ENCODE measurements at regions not wholly inside any gene's neighbourhood (a gene's known extent, or its start where the extent isn't known, plus 50 kb on each side); places are given as distances from the start of the nearest gene placed in this dataset.

DNA sequence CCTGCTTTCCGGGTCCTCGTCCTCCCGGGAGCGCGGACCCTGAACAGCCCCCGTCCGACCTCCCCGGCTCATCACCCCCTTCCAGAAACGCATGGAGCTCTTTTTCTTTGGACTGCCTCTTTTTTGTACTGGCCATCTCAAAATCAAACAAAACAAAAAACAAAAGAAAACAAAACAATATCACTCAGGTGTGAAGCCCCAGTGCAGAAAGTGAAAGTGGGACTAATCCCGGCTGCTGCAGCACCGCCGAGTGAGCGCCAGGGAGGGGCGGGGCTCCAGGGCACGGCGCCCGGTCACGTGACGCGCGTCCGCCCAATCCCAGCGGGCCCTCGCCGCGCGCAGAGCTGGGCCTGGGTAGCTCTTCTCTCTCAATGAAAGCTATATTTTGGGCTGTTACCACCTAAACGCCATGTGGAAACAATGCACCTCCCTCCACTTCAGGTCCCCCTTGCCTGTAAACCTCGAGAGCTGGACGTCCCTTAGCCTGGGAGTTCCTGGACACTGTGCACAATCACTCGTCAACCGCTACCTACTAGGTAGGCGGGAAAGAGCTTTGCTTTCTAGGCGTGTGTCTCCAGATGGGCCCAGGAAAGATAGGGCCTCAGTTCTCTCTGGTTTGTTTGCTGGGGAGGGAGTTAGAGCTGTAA, 93.7 kb upstream of the PRDM1 start (continued):
- TF ChIP-seq HNRNPLL (IDR thresholded peaks at IDR 0.05; ENCODE audit: low read depth, low read length, poor library complexity, severe bottlenecking) (no peak), SOX6 (IDR thresholded peaks at IDR 0.05) (no peak), SOX6 (CRISPR knock-in tag; IDR thresholded peaks at IDR 0.05) (no peak), ZNF792 (CRISPR knock-in tag; IDR thresholded peaks at IDR 0.05) (0 out of 2 replicates have a peak, but pooled peaks have one; percentile 1), ZSCAN30 (CRISPR knock-in tag; IDR thresholded peaks at IDR 0.05) (no peak), NFIC (IDR thresholded peaks at IDR 0.05; ENCODE audit: low read length) (no peak), GZF1 (CRISPR knock-in tag; IDR thresholded peaks at IDR 0.05) (no peak), AHR (CRISPR knock-in tag; IDR thresholded peaks at IDR 0.05) (0 out of 2 replicates have a peak, but pooled peaks have one; percentile 31), PHF21A (CRISPR knock-in tag; IDR thresholded peaks at IDR 0.05) (0 out of 2 replicates have a peak, but pooled peaks have one; percentile 37), ISL2 (CRISPR knock-in tag; IDR thresholded peaks at IDR 0.05) (no peak), KAT2B (IDR thresholded peaks at IDR 0.05; ENCODE audit: borderline replicate concordance, low read depth, low read length) (no peak), ZBTB7A (CRISPR knock-in tag; IDR thresholded peaks at IDR 0.05) (0 out of 2 replicates have a peak, but pooled peaks have one; percentile 31), DPF2 (CRISPR knock-in tag; IDR thresholded peaks at IDR 0.05; ENCODE audit: borderline replicate concordance, low read depth) (no peak), ZNF230 (CRISPR knock-in tag; IDR thresholded peaks at IDR 0.05) (no peak; the same call in 1 of the 2 replicates), ZNF431 (CRISPR knock-in tag; IDR thresholded peaks at IDR 0.05; ENCODE audit: borderline replicate concordance, low read depth) (no peak), ATRX (CRISPR knock-in tag; IDR thresholded peaks at IDR 0.05; ENCODE audit: borderline replicate concordance) (no peak), ZNF605 (CRISPR knock-in tag; IDR thresholded peaks at IDR 0.05) (peak; percentile 6; the same call in 1 of the 2 replicates)
- TF ChIP-seq, protein P1, sequence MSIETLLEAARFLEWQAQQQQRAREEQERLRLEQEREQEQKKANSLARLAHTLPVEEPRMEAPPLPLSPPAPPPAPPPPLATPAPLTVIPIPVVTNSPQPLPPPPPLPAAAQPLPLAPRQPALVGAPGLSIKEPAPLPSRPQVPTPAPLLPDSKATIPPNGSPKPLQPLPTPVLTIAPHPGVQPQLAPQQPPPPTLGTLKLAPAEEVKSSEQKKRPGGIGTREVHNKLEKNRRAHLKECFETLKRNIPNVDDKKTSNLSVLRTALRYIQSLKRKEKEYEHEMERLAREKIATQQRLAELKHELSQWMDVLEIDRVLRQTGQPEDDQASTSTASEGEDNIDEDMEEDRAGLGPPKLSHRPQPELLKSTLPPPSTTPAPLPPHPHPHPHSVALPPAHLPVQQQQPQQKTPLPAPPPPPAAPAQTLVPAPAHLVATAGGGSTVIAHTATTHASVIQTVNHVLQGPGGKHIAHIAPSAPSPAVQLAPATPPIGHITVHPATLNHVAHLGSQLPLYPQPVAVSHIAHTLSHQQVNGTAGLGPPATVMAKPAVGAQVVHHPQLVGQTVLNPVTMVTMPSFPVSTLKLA (IDR thresholded peaks at IDR 0.05), result no peak
- TF ChIP-seq, protein P2, sequence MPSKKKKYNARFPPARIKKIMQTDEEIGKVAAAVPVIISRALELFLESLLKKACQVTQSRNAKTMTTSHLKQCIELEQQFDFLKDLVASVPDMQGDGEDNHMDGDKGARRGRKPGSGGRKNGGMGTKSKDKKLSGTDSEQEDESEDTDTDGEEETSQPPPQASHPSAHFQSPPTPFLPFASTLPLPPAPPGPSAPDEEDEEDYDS (CRISPR knock-in tag; IDR thresholded peaks at IDR 0.05), result no peak
- TF ChIP-seq, protein P3, sequence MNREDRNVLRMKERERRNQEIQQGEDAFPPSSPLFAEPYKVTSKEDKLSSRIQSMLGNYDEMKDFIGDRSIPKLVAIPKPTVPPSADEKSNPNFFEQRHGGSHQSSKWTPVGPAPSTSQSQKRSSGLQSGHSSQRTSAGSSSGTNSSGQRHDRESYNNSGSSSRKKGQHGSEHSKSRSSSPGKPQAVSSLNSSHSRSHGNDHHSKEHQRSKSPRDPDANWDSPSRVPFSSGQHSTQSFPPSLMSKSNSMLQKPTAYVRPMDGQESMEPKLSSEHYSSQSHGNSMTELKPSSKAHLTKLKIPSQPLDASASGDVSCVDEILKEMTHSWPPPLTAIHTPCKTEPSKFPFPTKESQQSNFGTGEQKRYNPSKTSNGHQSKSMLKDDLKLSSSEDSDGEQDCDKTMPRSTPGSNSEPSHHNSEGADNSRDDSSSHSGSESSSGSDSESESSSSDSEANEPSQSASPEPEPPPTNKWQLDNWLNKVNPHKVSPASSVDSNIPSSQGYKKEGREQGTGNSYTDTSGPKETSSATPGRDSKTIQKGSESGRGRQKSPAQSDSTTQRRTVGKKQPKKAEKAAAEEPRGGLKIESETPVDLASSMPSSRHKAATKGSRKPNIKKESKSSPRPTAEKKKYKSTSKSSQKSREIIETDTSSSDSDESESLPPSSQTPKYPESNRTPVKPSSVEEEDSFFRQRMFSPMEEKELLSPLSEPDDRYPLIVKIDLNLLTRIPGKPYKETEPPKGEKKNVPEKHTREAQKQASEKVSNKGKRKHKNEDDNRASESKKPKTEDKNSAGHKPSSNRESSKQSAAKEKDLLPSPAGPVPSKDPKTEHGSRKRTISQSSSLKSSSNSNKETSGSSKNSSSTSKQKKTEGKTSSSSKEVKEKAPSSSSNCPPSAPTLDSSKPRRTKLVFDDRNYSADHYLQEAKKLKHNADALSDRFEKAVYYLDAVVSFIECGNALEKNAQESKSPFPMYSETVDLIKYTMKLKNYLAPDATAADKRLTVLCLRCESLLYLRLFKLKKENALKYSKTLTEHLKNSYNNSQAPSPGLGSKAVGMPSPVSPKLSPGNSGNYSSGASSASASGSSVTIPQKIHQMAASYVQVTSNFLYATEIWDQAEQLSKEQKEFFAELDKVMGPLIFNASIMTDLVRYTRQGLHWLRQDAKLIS (CRISPR knock-in tag; IDR thresholded peaks at IDR 0.05), result no peak
- TF ChIP-seq, protein P4, sequence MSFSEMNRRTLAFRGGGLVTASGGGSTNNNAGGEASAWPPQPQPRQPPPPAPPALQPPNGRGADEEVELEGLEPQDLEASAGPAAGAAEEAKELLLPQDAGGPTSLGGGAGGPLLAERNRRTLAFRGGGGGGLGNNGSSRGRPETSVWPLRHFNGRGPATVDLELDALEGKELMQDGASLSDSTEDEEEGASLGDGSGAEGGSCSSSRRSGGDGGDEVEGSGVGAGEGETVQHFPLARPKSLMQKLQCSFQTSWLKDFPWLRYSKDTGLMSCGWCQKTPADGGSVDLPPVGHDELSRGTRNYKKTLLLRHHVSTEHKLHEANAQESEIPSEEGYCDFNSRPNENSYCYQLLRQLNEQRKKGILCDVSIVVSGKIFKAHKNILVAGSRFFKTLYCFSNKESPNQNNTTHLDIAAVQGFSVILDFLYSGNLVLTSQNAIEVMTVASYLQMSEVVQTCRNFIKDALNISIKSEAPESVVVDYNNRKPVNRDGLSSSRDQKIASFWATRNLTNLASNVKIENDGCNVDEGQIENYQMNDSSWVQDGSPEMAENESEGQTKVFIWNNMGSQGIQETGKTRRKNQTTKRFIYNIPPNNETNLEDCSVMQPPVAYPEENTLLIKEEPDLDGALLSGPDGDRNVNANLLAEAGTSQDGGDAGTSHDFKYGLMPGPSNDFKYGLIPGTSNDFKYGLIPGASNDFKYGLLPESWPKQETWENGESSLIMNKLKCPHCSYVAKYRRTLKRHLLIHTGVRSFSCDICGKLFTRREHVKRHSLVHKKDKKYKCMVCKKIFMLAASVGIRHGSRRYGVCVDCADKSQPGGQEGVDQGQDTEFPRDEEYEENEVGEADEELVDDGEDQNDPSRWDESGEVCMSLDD (CRISPR knock-in tag; IDR thresholded peaks at IDR 0.05; ENCODE audit: borderline replicate concordance), result no peak
- TF ChIP-seq, protein P5, sequence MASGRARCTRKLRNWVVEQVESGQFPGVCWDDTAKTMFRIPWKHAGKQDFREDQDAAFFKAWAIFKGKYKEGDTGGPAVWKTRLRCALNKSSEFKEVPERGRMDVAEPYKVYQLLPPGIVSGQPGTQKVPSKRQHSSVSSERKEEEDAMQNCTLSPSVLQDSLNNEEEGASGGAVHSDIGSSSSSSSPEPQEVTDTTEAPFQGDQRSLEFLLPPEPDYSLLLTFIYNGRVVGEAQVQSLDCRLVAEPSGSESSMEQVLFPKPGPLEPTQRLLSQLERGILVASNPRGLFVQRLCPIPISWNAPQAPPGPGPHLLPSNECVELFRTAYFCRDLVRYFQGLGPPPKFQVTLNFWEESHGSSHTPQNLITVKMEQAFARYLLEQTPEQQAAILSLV (CRISPR knock-in tag; IDR thresholded peaks at IDR 0.05; ENCODE audit: borderline replicate concordance), result no peak
